ENCODE measurements at regions not wholly inside any gene's neighbourhood (a gene's known extent, or its start where the extent isn't known, plus 50 kb on each side); places are given as distances from the start of the nearest gene placed in this dataset.

- H3K4me3 ChIP-seq (ENCODE audit: low read length): no peak overlapping the region
- TF ChIP-seq CTCF (conservative IDR thresholded peaks at IDR 0.05; ENCODE audit: low read length): no peak
- DNase-seq (ENCODE audit: low read depth): peak; percentile 31
These were observed 369.7 kb downstream of the MN1 start for GRCh38 chr22:27431896-27432295.

GRCh38 chr22:27433099-27433498, 368.5 kb downstream of the MN1 start:
- DNase-seq (ENCODE audit: low read depth): no peak
- no peak for TF ChIP-seq CTCF (conservative IDR thresholded peaks at IDR 0.05; ENCODE audit: low read length)

GRCh38 chr22:27433585-27434190, 367.9 kb downstream of the MN1 start:
- TF ChIP-seq CTCF (conservative IDR thresholded peaks at IDR 0.05; ENCODE audit: low read length): no peak
- H3K4me3 ChIP-seq (ENCODE audit: low read length): no peak overlapping the region
- no peak for DNase-seq (ENCODE audit: low read depth)

More at GRCh38 chr22:27433099-27433498, 368.5 kb downstream of the MN1 start:
- H3K4me3 ChIP-seq (ENCODE audit: low read length): no peak overlapping the region

GRCh38 chr22:27434898-27435297, 366.7 kb downstream of the MN1 start:
- no peak for TF ChIP-seq CTCF (conservative IDR thresholded peaks at IDR 0.05; ENCODE audit: low read length)
- no peak for DNase-seq (ENCODE audit: low read depth)

GRCh38 chr22:27435844-27436576, 365.5 kb downstream of the MN1 start:
- H3K4me3 ChIP-seq (ENCODE audit: low read length): no peak overlapping the region
- TF ChIP-seq CTCF (conservative IDR thresholded peaks at IDR 0.05; ENCODE audit: low read length): no peak
- DNase-seq (ENCODE audit: low read depth): peak; percentile 86

More at GRCh38 chr22:27434898-27435297, 366.7 kb downstream of the MN1 start:
- no peak overlapping the region for H3K4me3 ChIP-seq (ENCODE audit: low read length)

GRCh38 chr22:27436591-27436990, 365.0 kb downstream of the MN1 start:
- no peak for DNase-seq (ENCODE audit: low read depth)
- no peak overlapping the region for H3K4me3 ChIP-seq (ENCODE audit: low read length)
- no peak for TF ChIP-seq CTCF (conservative IDR thresholded peaks at IDR 0.05; ENCODE audit: low read length)

GRCh38 chr22:27437570-27437969, 364.0 kb downstream of the MN1 start:
- no peak overlapping the region for H3K4me3 ChIP-seq (ENCODE audit: low read length)
- DNase-seq (ENCODE audit: low read depth): no peak
- TF ChIP-seq CTCF (conservative IDR thresholded peaks at IDR 0.05; ENCODE audit: low read length): no peak

Measured in AG10803 (cell line).